WTC11 (cell line): ENCODE measurements at regions not wholly inside any gene's neighbourhood (a gene's known extent, or its start where the extent isn't known, plus 50 kb on each side); places are given as distances from the start of the nearest gene placed in this dataset.

ENCODE experiments used
- ATAC-seq: fragments of 200-7000 bp; cut with Tn5 transposase; 2 replicates; pipeline ENCODE4 v1.10.0; 2021; ENCODE audit warnings: mild to moderate bottlenecking, moderate library complexity
- CTCF ChIA-PET: fragments of 300-600 bp; sonication (Branson Sonifier 250); formaldehyde crosslinking; loops from one replicate; lab custom pipeline; 2021; ENCODE audit warnings: antibody characterized with exemption; lab: Charles Lee
- POLR2A ChIA-PET: fragments of 350-600 bp; sonication (Branson Sonifier 250); formaldehyde crosslinking; loops from one replicate; lab custom pipeline; 2021; ENCODE audit warnings: antibody characterized with exemption; lab: Charles Lee
- DNase-seq: peaks from one replicate; pipeline ENCODE4 v3.0.0; 2021; ENCODE audit warnings: low spot score
- H3K27ac Mint-ChIP-seq: 2 replicates; pipeline ENCODE4 v1.8.0; 2021; ENCODE audit warnings: mixed read lengths
- H3K27me3 Mint-ChIP-seq: 2 replicates; pipeline ENCODE4 v1.8.0; 2021; ENCODE audit warnings: low read depth, mild to moderate bottlenecking, moderate library complexity, mixed read lengths
- H3K36me3 Mint-ChIP-seq: 2 replicates; pipeline ENCODE4 v1.8.0; 2021; ENCODE audit warnings: mixed read lengths
- H3K4me1 Mint-ChIP-seq: 2 replicates; pipeline ENCODE4 v1.8.0; 2022; ENCODE audit warnings: mixed read lengths
- H3K4me3 Mint-ChIP-seq: 2 replicates; pipeline ENCODE4 v1.8.0; 2021; ENCODE audit warnings: mild to moderate bottlenecking, moderate library complexity, mixed read lengths
- H3K9me3 Mint-ChIP-seq: 2 replicates; pipeline ENCODE4 v1.8.0; 2021; ENCODE audit warnings: mixed read lengths
- ARID4B ChIP-seq: sonication (generic); formaldehyde crosslinking; IDR thresholded peaks from 2 replicates; pipeline ENCODE4 v1.8.0; 2023; ENCODE audit warnings: missing genetic modification reagents, mild to moderate bottlenecking, borderline replicate concordance
- FOXJ3 ChIP-seq: sonication (generic); formaldehyde crosslinking; IDR thresholded peaks from 2 replicates; pipeline ENCODE4 v1.9.0; 2021; ENCODE audit warnings: missing genetic modification reagents, mild to moderate bottlenecking, borderline replicate concordance
- FOXP4 ChIP-seq: sonication (generic); formaldehyde crosslinking; IDR thresholded peaks from 2 replicates; pipeline ENCODE4 v1.8.0; 2022; ENCODE audit warnings: mild to moderate bottlenecking, missing genetic modification reagents
- GTF2I ChIP-seq: fragments of 250-450 bp; sonication (Bioruptor Pico); conservative IDR thresholded peaks from 2 replicates; pipeline ENCODE4 v1.4.0; 2021; ENCODE audit warnings: mild to moderate bottlenecking
- NFE2L1 ChIP-seq: sonication (generic); formaldehyde crosslinking; IDR thresholded peaks from 2 replicates; pipeline ENCODE4 v1.8.1; 2023; ENCODE audit warnings: missing genetic modification reagents
- NFYB ChIP-seq: sonication (generic); formaldehyde crosslinking; conservative IDR thresholded peaks from 2 replicates; pipeline ENCODE4 v1.8.0; 2022; ENCODE audit warnings: low read depth, missing genetic modification reagents
- PRDM15 ChIP-seq: sonication (generic); formaldehyde crosslinking; IDR thresholded peaks from 2 replicates; pipeline ENCODE4 v1.8.0; 2022; ENCODE audit warnings: missing genetic modification reagents
- SOX15 ChIP-seq: fragments of 250-450 bp; sonication (Bioruptor Pico); IDR thresholded peaks from 2 replicates; pipeline ENCODE4 v1.9.0; 2021; ENCODE audit warnings: mild to moderate bottlenecking
- TEAD1 ChIP-seq: sonication (generic); formaldehyde crosslinking; IDR thresholded peaks from 2 replicates; pipeline ENCODE4 v1.8.0; 2022; ENCODE audit warnings: mild to moderate bottlenecking, missing genetic modification reagents
- TEAD4 ChIP-seq: sonication (generic); formaldehyde crosslinking; IDR thresholded peaks from 2 replicates; pipeline ENCODE4 v1.8.0; 2022; ENCODE audit warnings: mild to moderate bottlenecking, missing genetic modification reagents
- TF ChIP-seq, protein P1 (sequence below): fragments of 250-450 bp; sonication (Bioruptor Pico); IDR thresholded peaks from 2 replicates; pipeline ENCODE4 v1.9.0; 2021; ENCODE audit warnings: mild to moderate bottlenecking
- TF ChIP-seq, protein P2 (sequence below): fragments of 250-450 bp; sonication (Bioruptor Pico); IDR thresholded peaks from 2 replicates; pipeline ENCODE4 v1.9.0; 2021; ENCODE audit warnings: mild to moderate bottlenecking, borderline replicate concordance

GRCh38 chr2:143870696-143871095, 649.2 kb downstream of the ZEB2 start (continued):
- TF ChIP-seq, protein P1, sequence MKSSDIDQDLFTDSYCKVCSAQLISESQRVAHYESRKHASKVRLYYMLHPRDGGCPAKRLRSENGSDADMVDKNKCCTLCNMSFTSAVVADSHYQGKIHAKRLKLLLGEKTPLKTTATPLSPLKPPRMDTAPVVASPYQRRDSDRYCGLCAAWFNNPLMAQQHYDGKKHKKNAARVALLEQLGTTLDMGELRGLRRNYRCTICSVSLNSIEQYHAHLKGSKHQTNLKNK (CRISPR knock-in tag) = no peak
- TF ChIP-seq NFE2L1 (CRISPR knock-in tag) (no peak), FOXJ3 (no peak), TEAD1 (CRISPR knock-in tag) (no peak), SOX15 (CRISPR knock-in tag) (no peak), PRDM15 (CRISPR knock-in tag) (no peak), ARID4B (CRISPR knock-in tag) (no peak), FOXP4 (CRISPR knock-in tag) (no peak)
- TF ChIP-seq, protein P2, sequence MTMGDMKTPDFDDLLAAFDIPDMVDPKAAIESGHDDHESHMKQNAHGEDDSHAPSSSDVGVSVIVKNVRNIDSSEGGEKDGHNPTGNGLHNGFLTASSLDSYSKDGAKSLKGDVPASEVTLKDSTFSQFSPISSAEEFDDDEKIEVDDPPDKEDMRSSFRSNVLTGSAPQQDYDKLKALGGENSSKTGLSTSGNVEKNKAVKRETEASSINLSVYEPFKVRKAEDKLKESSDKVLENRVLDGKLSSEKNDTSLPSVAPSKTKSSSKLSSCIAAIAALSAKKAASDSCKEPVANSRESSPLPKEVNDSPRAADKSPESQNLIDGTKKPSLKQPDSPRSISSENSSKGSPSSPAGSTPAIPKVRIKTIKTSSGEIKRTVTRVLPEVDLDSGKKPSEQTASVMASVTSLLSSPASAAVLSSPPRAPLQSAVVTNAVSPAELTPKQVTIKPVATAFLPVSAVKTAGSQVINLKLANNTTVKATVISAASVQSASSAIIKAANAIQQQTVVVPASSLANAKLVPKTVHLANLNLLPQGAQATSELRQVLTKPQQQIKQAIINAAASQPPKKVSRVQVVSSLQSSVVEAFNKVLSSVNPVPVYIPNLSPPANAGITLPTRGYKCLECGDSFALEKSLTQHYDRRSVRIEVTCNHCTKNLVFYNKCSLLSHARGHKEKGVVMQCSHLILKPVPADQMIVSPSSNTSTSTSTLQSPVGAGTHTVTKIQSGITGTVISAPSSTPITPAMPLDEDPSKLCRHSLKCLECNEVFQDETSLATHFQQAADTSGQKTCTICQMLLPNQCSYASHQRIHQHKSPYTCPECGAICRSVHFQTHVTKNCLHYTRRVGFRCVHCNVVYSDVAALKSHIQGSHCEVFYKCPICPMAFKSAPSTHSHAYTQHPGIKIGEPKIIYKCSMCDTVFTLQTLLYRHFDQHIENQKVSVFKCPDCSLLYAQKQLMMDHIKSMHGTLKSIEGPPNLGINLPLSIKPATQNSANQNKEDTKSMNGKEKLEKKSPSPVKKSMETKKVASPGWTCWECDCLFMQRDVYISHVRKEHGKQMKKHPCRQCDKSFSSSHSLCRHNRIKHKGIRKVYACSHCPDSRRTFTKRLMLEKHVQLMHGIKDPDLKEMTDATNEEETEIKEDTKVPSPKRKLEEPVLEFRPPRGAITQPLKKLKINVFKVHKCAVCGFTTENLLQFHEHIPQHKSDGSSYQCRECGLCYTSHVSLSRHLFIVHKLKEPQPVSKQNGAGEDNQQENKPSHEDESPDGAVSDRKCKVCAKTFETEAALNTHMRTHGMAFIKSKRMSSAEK = no peak

DNA sequence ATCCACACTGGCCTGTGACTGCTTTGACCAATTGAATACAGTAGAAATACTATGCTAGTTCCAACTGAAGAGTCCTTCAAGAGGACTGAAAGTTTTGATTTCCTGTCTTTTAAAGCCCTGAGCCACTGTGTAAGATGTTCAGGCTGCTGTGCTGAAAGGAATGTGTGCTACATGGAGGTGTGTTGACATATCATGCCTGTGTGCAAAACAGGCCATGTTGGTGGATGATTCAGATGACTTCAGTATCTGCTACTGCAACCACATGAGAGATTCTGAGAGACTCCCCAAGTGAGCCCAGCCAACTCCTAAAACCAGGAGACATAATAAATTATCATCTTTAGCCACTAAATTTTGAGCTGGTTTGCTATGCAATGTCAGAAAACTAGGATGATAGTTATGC, 662.9 kb downstream of the ZEB2 start:
- ChIA-PET POLR2A (no interaction called here), CTCF (no interaction called here)
- Mint-ChIP-seq H3K27ac (no peak overlapping the region), H3K9me3 (peaks cover 13% of the 10 kb centered on the region), H3K4me1 (peaks cover 14% of the 10 kb centered on the region), H3K36me3 (peaks cover 4% of the 10 kb centered on the region), H3K4me3 (no peak overlapping the region), H3K27me3 (peaks cover 6% of the 10 kb centered on the region)
- no peak for DNase-seq
- no peak for TF ChIP-seq TEAD4 (CRISPR knock-in tag)
- no peak for TF ChIP-seq NFYB (CRISPR knock-in tag)
- no peak for TF ChIP-seq GTF2I
- no peak for ATAC-seq
